HG02885 (cell line): ENCODE measurements at regions not wholly inside any gene's neighbourhood (a gene's known extent, or its start where the extent isn't known, plus 50 kb on each side); places are given as distances from the start of the nearest gene placed in this dataset.

ENCODE experiments used
- ATAC-seq: cut with Tn5 transposase; IDR thresholded peaks from one replicate; pipeline ENCODE4 v1.9.1; 2021; ENCODE audit warnings: mild to moderate bottlenecking; ENCODE audit not compliant: unreplicated experiment, poor library complexity

DNA sequence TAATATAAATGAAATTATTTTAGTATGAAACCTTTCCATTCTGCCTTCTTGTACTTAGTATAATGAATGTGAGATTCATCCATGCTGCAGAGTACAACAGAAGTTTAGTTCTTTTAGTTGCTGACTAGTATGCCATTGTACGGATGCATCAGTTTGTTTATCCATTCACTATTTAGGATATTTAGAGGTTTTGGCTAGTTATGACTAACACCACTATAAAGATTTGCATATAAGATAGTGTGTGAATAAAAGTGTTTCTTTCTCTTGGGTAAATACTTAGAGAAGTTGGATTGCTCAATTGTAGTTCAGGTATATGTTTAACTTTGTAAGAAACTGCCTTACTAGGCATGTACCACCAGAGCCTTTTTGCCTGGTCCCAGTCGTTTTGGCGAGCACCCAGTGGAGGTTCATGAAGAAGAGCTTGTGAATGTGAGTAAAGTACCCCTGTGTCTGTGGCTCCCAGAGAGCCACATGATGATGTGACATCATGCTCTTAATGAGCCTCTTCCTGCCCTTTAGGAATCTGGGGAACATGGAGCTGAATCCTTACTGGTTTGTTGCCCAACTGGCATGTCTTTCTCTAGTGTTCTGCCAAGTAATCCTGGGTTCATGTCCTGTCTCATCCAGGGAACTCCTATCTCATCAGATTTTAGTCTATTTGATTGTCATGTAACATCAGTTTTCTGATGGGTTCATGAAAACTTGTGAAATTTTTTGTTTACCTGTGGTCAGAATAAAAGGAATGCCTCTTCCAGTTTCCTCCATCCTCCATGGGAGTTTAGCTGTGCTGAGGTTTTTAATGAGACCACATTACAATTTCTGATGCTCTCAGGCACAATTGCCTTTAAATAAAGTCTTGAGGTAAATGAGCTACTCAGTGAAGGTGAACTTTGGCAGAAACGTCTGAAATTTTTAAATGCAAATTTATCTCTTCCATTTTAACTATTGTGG is 234.8 kb downstream of the CASP12 start:
- ATAC-seq = no peak

DNA sequence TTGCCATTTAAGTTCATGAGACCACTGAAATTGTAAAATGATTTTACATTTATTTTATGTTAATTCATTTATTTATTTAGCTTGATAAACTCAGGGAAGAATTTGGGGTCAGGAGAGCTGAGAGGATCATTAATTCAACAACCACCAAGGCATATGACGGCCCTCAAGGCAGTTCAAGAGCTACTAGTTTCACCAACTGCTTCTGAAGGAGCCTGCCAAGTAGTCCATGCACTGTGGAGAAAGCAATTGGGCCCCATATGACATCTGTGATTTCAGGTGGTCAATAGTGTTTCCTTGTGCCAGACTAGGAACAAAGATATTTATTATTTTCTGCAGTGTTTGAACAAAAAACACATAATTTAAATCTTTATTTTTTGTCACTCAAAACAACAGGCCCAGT is 236.4 kb downstream of the CASP12 start:
- no peak for ATAC-seq

DNA sequence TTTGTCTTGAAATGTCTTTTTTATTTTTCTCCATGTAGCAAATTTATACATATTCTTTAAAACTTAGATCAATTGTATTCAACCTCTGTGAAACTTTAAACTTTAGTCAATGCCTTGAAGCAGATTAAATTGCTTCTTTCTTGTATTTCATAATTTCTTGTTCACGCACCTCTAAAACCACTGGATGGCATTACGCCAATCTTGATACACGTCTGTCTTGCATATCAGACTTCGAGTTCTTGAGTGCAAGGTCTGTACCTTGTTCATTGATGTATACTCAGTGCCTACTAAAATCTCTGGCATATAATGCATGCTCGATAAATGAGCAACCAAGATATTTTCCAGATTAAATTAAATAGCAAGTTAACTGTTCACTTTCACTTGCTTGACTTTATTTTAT is 236.8 kb downstream of the CASP12 start:
- ATAC-seq = no peak

DNA sequence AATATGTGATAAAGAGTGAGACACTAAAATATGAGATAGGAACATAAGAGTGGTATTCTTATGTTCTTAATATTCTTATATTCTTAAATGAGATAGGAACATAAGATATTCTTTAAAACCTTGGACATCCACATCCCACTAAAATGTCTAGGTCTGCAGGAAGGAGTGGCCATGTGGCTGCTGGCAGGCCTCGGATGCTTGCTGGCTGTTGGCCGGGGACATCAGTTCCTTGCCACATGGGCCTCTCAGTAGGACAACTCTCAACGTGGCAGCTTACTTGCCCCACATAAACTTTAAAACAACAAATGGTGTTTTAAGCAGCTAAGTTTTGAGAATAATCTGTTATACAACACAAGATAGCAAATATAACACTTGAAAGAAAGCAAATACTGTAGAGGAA is 240.1 kb downstream of the CASP12 start:
- no peak for ATAC-seq

DNA sequence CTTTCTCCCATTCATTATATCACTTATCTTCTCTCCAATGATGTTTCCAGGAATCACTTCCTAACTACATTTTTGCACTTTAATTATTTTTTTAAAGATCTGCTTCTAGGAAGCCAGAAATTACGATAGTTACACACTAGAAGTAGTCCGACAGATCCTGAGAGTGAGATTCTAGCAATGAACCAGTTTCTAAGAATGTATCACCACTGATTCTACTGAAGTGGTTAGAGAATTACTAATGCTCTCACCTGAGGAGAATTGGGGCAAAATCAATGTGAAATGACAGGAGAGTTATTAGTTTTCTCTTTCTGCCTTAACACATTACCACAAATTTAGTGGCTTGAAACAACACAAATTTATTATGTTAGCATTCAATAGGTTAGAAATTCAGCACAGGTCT is 241.2 kb downstream of the CASP12 start:
- ATAC-seq = no peak

DNA sequence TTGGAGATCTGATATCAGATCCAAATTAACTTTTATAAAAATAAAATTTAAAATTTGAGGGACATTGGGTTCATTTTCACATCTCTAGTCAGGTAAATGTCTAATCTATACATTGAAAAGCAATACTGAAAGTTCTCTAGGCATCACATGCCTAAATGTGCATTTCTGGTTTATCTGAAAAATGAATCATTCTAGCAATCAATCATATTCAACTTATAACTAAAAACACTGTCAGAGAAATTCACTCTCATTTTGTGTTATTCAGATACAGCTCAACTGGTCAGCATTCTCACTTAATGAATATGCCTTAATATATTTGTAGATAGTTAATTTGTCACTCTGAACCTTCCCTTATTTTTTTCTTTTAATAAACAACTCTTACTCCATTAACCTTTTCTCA is 243.2 kb downstream of the CASP12 start:
- ATAC-seq = no peak

DNA sequence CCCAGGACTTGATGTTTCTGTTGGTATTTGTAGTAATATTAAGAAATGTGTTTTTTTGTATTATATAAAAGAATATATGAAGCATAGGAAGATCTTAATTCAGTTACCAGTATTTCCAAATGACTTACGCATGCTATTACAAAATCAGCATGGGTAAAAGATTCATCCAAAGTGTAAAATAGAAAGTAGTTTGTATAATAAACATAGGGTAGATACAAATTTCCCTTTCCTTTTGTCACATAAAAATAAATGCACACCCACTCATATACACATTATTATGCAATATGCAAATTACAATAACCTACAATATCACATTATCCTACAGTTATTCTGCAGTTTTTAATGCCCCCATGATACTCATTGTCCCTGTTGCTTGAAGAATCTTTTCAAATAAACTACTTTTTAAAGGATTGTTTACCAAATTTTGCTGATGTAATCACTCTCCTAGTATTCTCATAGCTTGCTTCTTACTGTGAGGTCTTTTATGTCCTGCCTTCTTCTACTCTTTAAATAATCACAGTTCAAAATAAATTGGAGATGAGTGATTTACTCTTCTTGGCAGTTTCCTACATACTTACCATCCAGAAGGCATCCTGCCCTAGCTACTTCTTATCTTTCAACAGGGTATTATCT is 244.0 kb downstream of the CASP12 start:
- ATAC-seq = no peak

DNA sequence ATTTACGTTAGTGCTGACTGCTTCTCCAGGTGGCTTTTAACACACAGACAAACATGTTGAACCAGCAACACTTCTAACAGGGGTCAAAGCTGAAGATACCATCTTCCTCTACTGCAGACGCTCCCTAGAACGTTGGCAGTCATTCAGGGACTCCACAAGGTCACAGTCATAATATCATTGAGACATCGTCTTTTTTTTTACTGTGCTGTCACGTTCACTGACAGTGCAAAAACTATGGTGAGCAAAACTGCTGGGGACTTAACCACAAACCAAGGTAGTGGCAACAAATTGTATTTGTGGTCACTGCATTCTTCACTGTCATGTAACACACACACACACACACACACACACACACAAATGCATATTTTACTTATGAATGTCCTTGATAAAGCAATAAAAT is 244.9 kb downstream of the CASP12 start:
- no peak for ATAC-seq

DNA sequence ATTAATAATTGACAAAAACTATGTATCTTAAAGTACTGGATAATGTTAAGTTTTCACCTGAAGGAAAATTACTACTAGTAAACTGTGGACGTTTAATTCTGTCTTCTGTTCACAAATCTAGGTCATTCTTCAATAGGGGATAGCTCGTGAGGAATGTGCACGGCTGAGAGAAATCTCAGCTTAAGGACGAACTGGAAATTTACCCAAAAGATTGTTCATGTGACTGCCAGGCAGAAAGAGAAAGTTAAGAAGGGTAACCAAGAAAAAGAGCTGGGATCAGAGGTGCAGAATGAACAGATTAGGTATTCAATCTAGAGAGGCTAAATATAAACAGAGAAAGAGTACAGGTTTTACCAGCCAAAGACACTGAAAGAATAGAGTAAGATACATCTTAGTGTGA is 245.3 kb downstream of the CASP12 start:
- no peak for ATAC-seq

DNA sequence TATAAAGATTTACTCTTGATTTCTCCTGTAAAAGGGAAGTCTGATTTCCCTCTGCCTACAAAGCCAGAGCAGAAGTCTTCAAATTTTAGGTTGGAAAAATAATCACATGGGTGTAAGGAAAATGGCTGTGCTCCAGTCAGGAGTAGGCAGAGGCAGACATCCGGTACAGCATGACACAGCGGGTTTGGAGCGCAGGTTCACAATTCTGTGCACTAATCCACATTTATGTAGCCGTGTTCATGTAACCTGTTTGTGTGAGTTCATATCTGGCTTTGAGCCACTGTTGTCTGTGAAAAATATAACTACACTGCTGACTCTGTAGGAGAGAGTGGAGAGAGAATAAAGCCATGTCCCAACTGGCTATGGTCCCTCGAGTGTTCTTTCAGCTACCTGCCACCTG is 248.0 kb downstream of the CASP12 start:
- ATAC-seq = no peak

DNA sequence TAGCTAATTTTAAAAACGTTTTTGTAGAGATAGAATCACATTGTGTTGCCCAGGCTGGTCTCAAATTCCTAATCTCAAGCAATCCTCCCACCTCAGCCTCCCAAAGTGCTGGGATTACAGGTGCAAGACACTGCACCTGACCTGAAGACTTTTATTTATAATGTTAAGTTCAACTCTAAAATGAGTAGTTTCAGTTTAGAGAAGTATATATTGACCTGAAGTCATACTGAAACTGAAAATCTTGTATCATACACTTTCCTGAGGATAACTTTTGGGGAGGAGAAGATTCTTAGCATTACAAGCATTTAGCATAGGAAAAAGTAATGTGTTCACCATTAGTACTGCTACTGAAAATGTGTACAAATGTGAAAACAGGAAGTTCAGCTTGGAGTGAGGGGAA is 249.3 kb downstream of the CASP12 start:
- no peak for ATAC-seq

DNA sequence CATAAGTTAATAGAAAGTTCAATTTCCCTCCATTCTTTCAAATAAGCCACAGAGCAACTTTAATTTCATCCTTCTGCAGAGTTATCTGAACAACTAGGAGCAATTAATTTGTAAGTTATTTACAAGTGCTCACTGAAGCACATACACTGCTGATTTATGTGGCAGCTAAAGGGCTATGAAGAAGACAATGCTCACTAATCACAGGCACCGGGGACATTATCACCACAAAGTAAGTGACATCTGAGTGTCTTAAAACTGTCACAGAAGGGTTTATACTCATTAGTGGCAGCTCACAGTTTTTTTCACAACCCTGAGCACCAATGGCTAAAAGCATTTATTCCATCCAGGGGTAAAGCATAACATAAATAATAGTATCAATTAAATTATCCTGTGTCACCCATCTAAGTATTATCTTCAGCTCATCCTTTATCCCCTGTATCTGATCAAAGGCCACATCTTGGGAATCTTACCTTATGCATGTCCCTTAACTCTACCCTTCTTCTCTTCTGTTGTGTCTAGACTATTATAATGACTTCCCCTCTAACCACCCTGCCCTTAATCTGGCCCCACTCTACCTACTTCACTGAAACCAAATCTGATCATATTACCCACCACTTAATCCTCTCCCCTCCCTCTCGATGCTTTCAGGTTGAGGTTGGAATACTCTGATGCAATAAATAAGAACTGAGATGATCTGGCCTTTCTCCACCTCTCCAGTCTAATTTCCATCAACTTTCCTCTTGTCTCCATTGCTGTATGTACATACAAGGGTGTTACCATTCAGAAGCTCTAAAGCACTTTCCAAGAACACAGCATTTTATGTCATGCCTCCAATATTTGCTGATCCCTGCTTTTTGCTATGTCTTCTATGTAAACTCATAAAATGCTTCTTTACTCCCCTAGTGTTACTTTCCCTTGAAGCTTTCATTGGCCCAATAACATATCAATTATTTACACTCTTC is 252.7 kb downstream of the CASP12 start:
- ATAC-seq = no peak

DNA sequence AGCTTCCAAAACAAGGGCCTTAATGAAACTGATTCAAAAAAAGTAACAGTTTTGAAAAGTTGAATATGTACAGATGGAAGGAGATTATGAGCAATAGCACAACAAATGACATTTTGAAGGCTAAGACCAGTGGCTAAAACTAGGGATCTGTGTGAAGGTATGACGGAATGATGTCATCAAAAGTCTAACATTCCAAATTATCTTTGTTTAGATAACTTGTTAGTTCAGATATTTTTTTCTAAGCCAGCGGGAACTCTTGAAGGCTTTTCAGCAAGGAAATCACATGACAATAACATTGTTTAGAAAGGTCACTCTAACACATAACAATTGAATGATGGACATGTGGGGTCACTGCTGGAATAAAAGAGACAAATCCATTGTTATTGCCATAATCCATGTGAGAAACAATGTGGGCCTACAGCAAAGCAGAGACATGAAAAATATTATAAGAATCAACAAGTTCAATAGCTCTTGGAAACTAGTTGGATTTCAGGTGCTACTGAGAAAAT is 260.5 kb downstream of the CASP12 start:
- ATAC-seq = no peak

DNA sequence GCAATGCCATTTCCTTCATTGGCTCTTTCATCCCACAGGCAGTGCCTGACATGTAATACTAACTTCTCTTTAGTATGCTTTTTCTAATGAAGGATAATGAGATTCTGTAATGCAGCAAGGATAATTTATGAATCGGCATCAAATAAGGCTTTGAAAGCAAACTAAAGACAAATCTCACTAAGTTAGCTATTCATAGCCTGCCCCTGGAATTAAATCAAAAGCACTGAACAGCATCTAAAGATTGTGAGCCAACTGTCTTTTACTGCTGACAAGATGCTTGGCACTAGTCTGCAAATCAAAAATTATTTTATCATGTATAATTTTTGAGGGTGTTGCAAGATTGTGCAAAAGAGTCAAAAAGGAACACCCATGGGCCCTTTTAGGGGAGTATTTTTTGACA is 265.0 kb downstream of the CASP12 start:
- no peak for ATAC-seq

DNA sequence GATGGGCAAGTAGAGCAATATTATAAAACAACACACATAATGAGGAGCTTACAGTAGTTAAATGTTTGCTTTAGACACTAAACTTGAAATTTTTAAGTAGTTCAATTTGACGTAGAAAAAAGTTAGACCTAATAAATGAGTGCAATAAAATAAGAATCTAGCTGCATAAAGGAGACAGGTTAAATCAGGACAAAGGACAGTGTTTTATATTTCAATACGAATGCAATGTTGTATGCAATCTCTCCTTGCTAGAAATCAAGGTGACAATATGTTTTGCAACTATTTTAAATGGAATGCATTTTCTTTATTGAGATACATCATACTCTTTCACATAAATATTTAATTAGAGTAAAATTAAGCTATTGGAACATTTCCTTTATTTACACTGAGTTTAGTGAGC is 267.9 kb downstream of the CASP12 start:
- ATAC-seq = no peak

DNA sequence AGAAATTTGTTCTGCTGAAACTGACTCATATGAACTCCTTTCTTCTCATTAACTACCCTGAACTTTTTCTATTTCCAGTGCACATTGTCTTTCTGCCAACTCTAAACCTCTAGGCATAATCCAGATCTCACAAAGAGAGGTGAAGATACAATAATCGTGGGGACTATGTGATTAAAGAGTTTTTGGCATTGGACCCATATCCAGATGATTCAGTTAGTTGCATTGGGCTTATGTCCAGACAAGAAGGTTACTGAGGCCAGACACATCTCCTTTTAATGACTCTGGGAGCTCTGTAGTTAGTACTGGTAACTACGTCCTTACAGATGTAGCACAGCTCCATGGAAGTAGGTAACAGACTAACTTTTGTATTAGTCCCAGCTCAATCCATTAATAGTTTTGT is 273.0 kb downstream of the CASP12 start:
- no peak for ATAC-seq

DNA sequence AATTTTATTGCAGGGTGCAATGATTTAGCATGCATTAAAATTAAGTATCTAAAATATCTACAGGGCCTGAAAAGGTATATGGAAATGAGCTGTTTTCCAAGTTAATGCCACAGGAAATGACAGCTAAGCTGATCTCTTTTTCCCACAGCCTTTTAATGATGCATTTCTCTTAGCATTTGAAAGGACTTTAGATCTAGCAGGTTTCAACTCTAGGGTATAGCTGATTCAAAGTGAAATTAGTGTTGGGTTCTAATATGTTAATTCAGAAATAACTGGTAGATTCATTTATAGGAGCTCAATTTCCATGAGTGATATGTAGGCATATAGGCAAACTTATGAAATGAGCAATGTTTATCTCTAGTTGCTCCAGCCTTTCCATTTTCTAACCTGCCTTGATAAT is 274.2 kb downstream of the CASP12 start:
- no peak for ATAC-seq

DNA sequence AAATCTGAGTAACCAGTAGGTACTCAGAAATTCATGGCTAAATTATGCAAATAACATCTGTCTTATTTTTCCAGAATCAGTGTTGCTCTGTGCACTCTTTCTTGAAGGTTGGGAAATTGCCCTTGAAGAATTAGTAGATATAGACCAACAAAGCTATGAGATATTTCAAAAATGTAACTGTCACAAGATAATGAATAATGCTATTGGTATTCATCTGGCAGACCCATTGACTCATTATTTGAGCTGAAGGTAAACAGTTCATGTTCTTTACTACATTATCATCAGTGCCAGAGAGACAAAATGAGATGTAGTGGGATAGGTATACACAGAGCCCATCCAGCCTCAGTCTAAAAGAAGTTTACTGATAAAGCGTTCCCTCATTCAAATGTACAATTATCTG is 274.7 kb downstream of the CASP12 start:
- ATAC-seq = no peak

DNA sequence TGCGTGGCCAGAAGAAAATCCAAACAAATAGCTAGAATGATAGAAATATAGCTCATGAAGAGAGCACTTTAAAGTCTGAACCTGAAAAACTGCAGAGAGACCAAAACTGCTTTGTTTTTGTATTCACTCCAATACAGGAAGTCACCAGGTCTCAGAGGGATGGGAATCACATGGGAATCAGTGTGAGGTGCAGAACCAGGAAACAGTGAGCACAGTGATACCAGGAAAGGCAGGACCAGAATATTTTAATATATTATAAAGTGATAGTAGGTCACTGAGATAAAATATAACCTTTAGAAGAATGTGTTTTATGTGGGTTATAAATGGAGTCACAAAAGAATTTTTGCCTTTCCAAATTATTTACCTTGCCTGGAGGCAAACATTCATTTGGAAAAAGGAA is 277.3 kb downstream of the CASP12 start:
- ATAC-seq = no peak

DNA sequence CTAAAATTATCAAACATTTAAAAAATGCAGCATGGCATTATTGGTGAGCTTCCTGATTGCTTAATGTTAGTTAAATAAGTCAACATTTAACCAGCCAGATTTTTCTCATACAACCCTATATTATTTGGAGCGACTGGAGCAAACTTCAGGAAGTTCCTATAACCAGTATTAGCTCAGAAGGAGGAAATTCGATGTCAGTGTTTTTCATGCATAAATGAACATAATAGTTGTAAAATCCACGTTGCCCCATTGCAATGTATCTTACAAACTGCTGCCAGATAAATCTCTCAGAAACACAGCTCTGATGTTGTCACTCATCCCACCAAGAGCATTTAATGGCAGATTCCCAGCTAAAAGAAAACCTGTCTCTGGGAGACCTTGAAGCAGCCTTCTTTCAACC is 278.5 kb downstream of the CASP12 start:
- no peak for ATAC-seq

DNA sequence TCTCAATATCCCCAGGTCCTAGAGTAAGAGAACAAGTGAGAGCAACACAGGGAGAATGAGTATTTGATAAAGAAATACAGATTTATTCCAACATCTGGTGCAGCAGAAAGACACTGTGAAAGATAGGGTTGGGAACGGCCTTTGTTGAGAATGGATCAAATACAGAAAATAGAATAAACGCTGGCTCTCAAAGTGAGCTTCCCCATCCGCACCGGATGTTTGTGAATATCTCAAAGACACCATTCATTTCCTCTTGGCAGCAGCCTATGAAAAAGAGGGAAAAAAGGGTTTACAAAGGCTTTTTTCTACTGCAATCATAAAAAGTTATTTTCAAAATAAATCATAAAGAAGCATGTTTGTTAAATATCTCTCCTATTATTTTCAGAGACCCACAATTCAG is 279.3 kb downstream of the CASP12 start:
- ATAC-seq = no peak
